ENCODE measurements at regions not wholly inside any gene's neighbourhood (a gene's known extent, or its start where the extent isn't known, plus 50 kb on each side); places are given as distances from the start of the nearest gene placed in this dataset.

- DNase-seq (ENCODE audit: low read depth) = no peak
- TF ChIP-seq CTCF (IDR thresholded peaks at IDR 0.05; ENCODE audit: insufficient read depth, low read length, poor library complexity, severe bottlenecking) = no peak
- no peaks in the 10 kb centered on the region for H3K27me3 ChIP-seq (ENCODE audit: control insufficient read depth, insufficient read depth, low read length)
- H3K36me3 ChIP-seq (ENCODE audit: control insufficient read depth, insufficient read depth, low read length) = no peaks in the 10 kb centered on the region
- no peak overlapping the region for H3K4me3 ChIP-seq (ENCODE audit: low read depth, low read length)
These were observed 1364.3 kb downstream of the EFNA5 start for GRCh38 chr5:106306313-106307028.

GRCh38 chr5:106303911-106304310, 1366.8 kb downstream of the EFNA5 start:
- no peaks in the 10 kb centered on the region for H3K36me3 ChIP-seq (ENCODE audit: control insufficient read depth, insufficient read depth, low read length)
- no peaks in the 10 kb centered on the region for H3K27me3 ChIP-seq (ENCODE audit: control insufficient read depth, insufficient read depth, low read length)
- no peak overlapping the region for H3K4me3 ChIP-seq (ENCODE audit: low read depth, low read length)
- DNase-seq (ENCODE audit: low read depth) = no peak
- TF ChIP-seq CTCF (IDR thresholded peaks at IDR 0.05; ENCODE audit: insufficient read depth, low read length, poor library complexity, severe bottlenecking) = no peak

GRCh38 chr5:106292654-106293053, 1378.1 kb downstream of the EFNA5 start:
- Histone ChIP-seq H3K36me3 (ENCODE audit: control insufficient read depth, insufficient read depth, low read length) (no peaks in the 10 kb centered on the region), H3K27me3 (ENCODE audit: control insufficient read depth, insufficient read depth, low read length) (no peaks in the 10 kb centered on the region), H3K4me3 (ENCODE audit: low read depth, low read length) (no peak overlapping the region)
- TF ChIP-seq CTCF (IDR thresholded peaks at IDR 0.05; ENCODE audit: insufficient read depth, low read length, poor library complexity, severe bottlenecking) = no peak
- no peak for DNase-seq (ENCODE audit: low read depth)

- no peak for TF ChIP-seq CTCF (IDR thresholded peaks at IDR 0.05; ENCODE audit: insufficient read depth, low read length, poor library complexity, severe bottlenecking)
- H3K36me3 ChIP-seq (ENCODE audit: control insufficient read depth, insufficient read depth, low read length) = no peaks in the 10 kb centered on the region
- no peak overlapping the region for H3K4me3 ChIP-seq (ENCODE audit: low read depth, low read length)
- no peak for DNase-seq (ENCODE audit: low read depth)
- H3K27me3 ChIP-seq (ENCODE audit: control insufficient read depth, insufficient read depth, low read length) = no peaks in the 10 kb centered on the region
These were observed 1379.9 kb downstream of the EFNA5 start for GRCh38 chr5:106290841-106291240.

- DNase-seq (ENCODE audit: low read depth) = no peak
- no peak for TF ChIP-seq CTCF (IDR thresholded peaks at IDR 0.05; ENCODE audit: insufficient read depth, low read length, poor library complexity, severe bottlenecking)
- Histone ChIP-seq H3K36me3 (ENCODE audit: control insufficient read depth, insufficient read depth, low read length) (no peaks in the 10 kb centered on the region), H3K4me3 (ENCODE audit: low read depth, low read length) (no peak overlapping the region), H3K27me3 (ENCODE audit: control insufficient read depth, insufficient read depth, low read length) (no peaks in the 10 kb centered on the region)
These were observed 1381.8 kb downstream of the EFNA5 start for GRCh38 chr5:106288979-106289378.

- TF ChIP-seq CTCF (IDR thresholded peaks at IDR 0.05; ENCODE audit: insufficient read depth, low read length, poor library complexity, severe bottlenecking) = no peak
- DNase-seq (ENCODE audit: low read depth) = no peak
- Histone ChIP-seq H3K4me3 (ENCODE audit: low read depth, low read length) (no peak overlapping the region), H3K27me3 (ENCODE audit: control insufficient read depth, insufficient read depth, low read length) (no peaks in the 10 kb centered on the region), H3K36me3 (ENCODE audit: control insufficient read depth, insufficient read depth, low read length) (no peaks in the 10 kb centered on the region)
These were observed 1393.1 kb downstream of the EFNA5 start for GRCh38 chr5:106277540-106278096.
